SU-DHL-6 (cell line): ENCODE measurements at regions not wholly inside any gene's neighbourhood (a gene's known extent, or its start where the extent isn't known, plus 50 kb on each side); places are given as distances from the start of the nearest gene placed in this dataset.
"Not testable (repeated sequence)": the region's sequence is repeated elsewhere in the genome, so short reads cannot be mapped to it uniquely, and the experiment has no call there.

Experiments used
- EZH2phosphoT487 ChIP-seq: fragments of 200-600 bp; sonication (generic), shearing (Covaris generic); conservative IDR thresholded peaks from 2 replicates; pipeline ENCODE4 v1.6.1; 2018; ENCODE audit warnings: mild to moderate bottlenecking, antibody characterized with exemption, low read length, moderate library complexity, mixed read lengths
- TF ChIP-seq, protein P1 (sequence below): fragments of 200-600 bp; sonication (generic); IDR thresholded peaks from one replicate; pipeline ENCODE4 v1.5.1; 2017; ENCODE audit warnings: antibody characterized with exemption, mild to moderate bottlenecking, low read length, moderate library complexity; ENCODE audit not compliant: insufficient read depth, poor library complexity, severe bottlenecking

DNA sequence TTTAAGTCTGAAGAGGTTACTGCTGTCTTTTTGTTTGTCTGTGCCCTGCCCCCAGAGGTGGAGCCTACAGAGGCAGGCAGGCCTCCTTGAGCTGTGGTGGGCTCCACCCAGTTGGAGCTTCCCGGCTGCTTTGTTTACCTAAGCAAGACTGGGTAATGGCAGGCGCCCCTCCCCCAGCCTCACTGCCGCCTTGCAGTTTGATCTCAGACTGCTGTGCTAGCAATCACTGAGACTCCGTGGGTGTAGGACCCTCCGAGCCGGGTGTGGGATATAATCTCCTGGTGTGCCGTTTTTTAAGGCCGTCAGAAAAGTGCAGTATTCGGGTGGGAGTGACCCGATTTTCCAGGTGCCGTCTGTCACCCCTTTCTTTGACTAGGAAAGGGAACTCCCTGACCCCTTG is 499.3 kb upstream of the GRAMD2B start:
- TF ChIP-seq, protein P1, sequence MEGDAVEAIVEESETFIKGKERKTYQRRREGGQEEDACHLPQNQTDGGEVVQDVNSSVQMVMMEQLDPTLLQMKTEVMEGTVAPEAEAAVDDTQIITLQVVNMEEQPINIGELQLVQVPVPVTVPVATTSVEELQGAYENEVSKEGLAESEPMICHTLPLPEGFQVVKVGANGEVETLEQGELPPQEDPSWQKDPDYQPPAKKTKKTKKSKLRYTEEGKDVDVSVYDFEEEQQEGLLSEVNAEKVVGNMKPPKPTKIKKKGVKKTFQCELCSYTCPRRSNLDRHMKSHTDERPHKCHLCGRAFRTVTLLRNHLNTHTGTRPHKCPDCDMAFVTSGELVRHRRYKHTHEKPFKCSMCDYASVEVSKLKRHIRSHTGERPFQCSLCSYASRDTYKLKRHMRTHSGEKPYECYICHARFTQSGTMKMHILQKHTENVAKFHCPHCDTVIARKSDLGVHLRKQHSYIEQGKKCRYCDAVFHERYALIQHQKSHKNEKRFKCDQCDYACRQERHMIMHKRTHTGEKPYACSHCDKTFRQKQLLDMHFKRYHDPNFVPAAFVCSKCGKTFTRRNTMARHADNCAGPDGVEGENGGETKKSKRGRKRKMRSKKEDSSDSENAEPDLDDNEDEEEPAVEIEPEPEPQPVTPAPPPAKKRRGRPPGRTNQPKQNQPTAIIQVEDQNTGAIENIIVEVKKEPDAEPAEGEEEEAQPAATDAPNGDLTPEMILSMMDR = not testable (repeated sequence)
- TF ChIP-seq EZH2phosphoT487 = not testable (repeated sequence)
